ENCODE measurements at regions not wholly inside any gene's neighbourhood (a gene's known extent, or its start where the extent isn't known, plus 50 kb on each side); places are given as distances from the start of the nearest gene placed in this dataset.

GRCh38 chr13:106691341-106691740 is 123.4 kb upstream of the ARGLU1 start:
- TF ChIP-seq POLR2AphosphoS5 (IDR thresholded peaks at IDR 0.05; ENCODE audit: insufficient read depth, low read depth, low read length) (no peak), EZH2 (IDR thresholded peaks at IDR 0.05; ENCODE audit: borderline replicate concordance, low read depth, low read length, severe bottlenecking) (no peak)
